ENCODE measurements at regions not wholly inside any gene's neighbourhood (a gene's known extent, or its start where the extent isn't known, plus 50 kb on each side); places are given as distances from the start of the nearest gene placed in this dataset.

- no peak for DNase-seq (ENCODE audit: low read depth)
- H3K36me3 ChIP-seq (ENCODE audit: control insufficient read depth, insufficient read depth, low read length) = no peaks in the 10 kb centered on the region
- no peak overlapping the region for H3K4me3 ChIP-seq (ENCODE audit: low read depth, low read length)
- TF ChIP-seq, protein P1, sequence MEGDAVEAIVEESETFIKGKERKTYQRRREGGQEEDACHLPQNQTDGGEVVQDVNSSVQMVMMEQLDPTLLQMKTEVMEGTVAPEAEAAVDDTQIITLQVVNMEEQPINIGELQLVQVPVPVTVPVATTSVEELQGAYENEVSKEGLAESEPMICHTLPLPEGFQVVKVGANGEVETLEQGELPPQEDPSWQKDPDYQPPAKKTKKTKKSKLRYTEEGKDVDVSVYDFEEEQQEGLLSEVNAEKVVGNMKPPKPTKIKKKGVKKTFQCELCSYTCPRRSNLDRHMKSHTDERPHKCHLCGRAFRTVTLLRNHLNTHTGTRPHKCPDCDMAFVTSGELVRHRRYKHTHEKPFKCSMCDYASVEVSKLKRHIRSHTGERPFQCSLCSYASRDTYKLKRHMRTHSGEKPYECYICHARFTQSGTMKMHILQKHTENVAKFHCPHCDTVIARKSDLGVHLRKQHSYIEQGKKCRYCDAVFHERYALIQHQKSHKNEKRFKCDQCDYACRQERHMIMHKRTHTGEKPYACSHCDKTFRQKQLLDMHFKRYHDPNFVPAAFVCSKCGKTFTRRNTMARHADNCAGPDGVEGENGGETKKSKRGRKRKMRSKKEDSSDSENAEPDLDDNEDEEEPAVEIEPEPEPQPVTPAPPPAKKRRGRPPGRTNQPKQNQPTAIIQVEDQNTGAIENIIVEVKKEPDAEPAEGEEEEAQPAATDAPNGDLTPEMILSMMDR (IDR thresholded peaks at IDR 0.05; ENCODE audit: insufficient read depth, low read length, poor library complexity, severe bottlenecking) = no peak
- H3K27me3 ChIP-seq (ENCODE audit: control insufficient read depth, insufficient read depth, low read length) = no peaks in the 10 kb centered on the region
Measured at GRCh38 chr20:52905241-52905994, 66.7 kb upstream of the TSHZ2 start.

- TF ChIP-seq, protein P1 (IDR thresholded peaks at IDR 0.05; ENCODE audit: insufficient read depth, low read length, poor library complexity, severe bottlenecking) = no peak
- H3K4me3 ChIP-seq (ENCODE audit: low read depth, low read length) = no peak overlapping the region
- no peaks in the 10 kb centered on the region for H3K36me3 ChIP-seq (ENCODE audit: control insufficient read depth, insufficient read depth, low read length)
- no peak for DNase-seq (ENCODE audit: low read depth)
- H3K27me3 ChIP-seq (ENCODE audit: control insufficient read depth, insufficient read depth, low read length) = no peaks in the 10 kb centered on the region
Measured at GRCh38 chr20:52904837-52905236, 67.3 kb upstream of the TSHZ2 start.

- H3K36me3 ChIP-seq (ENCODE audit: control insufficient read depth, insufficient read depth, low read length) = no peaks in the 10 kb centered on the region
Measured at GRCh38 chr20:52899041-52899608, 73.0 kb upstream of the TSHZ2 start.

DNA sequence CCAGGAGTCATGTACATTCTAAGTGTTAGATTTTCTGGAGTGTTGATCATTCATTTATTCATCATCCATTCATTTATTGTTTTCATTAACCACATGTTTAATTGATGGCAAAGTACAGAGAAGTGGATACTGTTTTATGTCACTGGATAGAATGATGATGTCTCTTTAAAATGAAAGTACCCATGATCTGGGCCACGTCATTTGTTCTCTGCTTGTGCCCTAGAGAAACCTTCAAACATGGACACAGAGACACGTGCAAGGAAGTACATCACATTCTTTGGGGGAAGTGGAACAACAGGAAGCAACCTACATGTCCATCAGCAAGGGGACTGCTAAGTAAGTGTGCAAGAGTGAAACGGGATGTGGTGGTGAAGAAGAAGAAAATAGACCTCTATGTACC is 75.8 kb upstream of the TSHZ2 start:
- TF ChIP-seq, protein P1 (IDR thresholded peaks at IDR 0.05; ENCODE audit: insufficient read depth, low read length, poor library complexity, severe bottlenecking) = no peak
- no peak overlapping the region for H3K4me3 ChIP-seq (ENCODE audit: low read depth, low read length)
- DNase-seq (ENCODE audit: low read depth) = no peak
- no peaks in the 10 kb centered on the region for H3K27me3 ChIP-seq (ENCODE audit: control insufficient read depth, insufficient read depth, low read length)
- H3K36me3 ChIP-seq (ENCODE audit: control insufficient read depth, insufficient read depth, low read length) = no peaks in the 10 kb centered on the region

More at GRCh38 chr20:52899041-52899608, 73.0 kb upstream of the TSHZ2 start:
- no peaks in the 10 kb centered on the region for H3K27me3 ChIP-seq (ENCODE audit: control insufficient read depth, insufficient read depth, low read length)
- no peak for DNase-seq (ENCODE audit: low read depth)
- no peak overlapping the region for H3K4me3 ChIP-seq (ENCODE audit: low read depth, low read length)
- TF ChIP-seq, protein P1 (IDR thresholded peaks at IDR 0.05; ENCODE audit: insufficient read depth, low read length, poor library complexity, severe bottlenecking) = no peak

GRCh38 chr20:52895701-52896100 is 76.5 kb upstream of the TSHZ2 start:
- Histone ChIP-seq H3K4me3 (ENCODE audit: low read depth, low read length) (no peak overlapping the region), H3K27me3 (ENCODE audit: control insufficient read depth, insufficient read depth, low read length) (no peaks in the 10 kb centered on the region), H3K36me3 (ENCODE audit: control insufficient read depth, insufficient read depth, low read length) (no peaks in the 10 kb centered on the region)
- no peak for DNase-seq (ENCODE audit: low read depth)
- TF ChIP-seq, protein P1 (IDR thresholded peaks at IDR 0.05; ENCODE audit: insufficient read depth, low read length, poor library complexity, severe bottlenecking) = no peak

Data from kidney epithelial cell (primary cell).